SK-N-SH treated with all-trans-retinoic acid at 6 μM for 48 hours (cell line): ENCODE measurements at regions not wholly inside any gene's neighbourhood (a gene's known extent, or its start where the extent isn't known, plus 50 kb on each side); places are given as distances from the start of the nearest gene placed in this dataset.
"Not testable (repeated sequence)": the region's sequence is repeated elsewhere in the genome, so short reads cannot be mapped to it uniquely, and the experiment has no call there.

Source experiments
- BACH2 ChIP-seq: fragments of 250-450 bp; sonication (Bioruptor Pico); IDR thresholded peaks from 2 replicates; pipeline ENCODE4 v1.9.0; 2021; ENCODE audit warnings: mild to moderate bottlenecking, borderline replicate concordance
- CREB5 ChIP-seq: fragments of 250-450 bp; sonication (Bioruptor Pico); IDR thresholded peaks from 2 replicates; pipeline ENCODE4 v1.5.1; 2020; ENCODE audit warnings: low read depth, mild to moderate bottlenecking, moderate library complexity
- CSDC2 ChIP-seq: fragments of 250-450 bp; sonication (Bioruptor Pico); IDR thresholded peaks from 2 replicates; pipeline ENCODE4 v1.5.0; 2020; ENCODE audit warnings: mild to moderate bottlenecking, moderate library complexity
- CSRNP3 ChIP-seq: fragments of 250-450 bp; sonication (Bioruptor Pico); IDR thresholded peaks from 2 replicates; pipeline ENCODE4 v1.5.1; 2021; ENCODE audit warnings: mild to moderate bottlenecking, moderate library complexity
- OSR1 ChIP-seq: fragments of 250-450 bp; sonication (Bioruptor Pico); IDR thresholded peaks from 2 replicates; pipeline ENCODE4 v1.8.0; 2022; ENCODE audit warnings: moderate library complexity, mild to moderate bottlenecking, inconsistent platforms
- PATZ1 ChIP-seq: fragments of 250-450 bp; sonication (Bioruptor Pico); IDR thresholded peaks from 2 replicates; pipeline ENCODE4 v1.8.0; 2020; ENCODE audit warnings: mild to moderate bottlenecking, moderate library complexity, borderline replicate concordance
- SNAI2 ChIP-seq: fragments of 250-450 bp; sonication (Bioruptor Pico); IDR thresholded peaks from 2 replicates; pipeline ENCODE4 v1.5.0; 2020; ENCODE audit warnings: mild to moderate bottlenecking, moderate library complexity
- TCF4 ChIP-seq: fragments of 250-450 bp; sonication (Bioruptor Pico); IDR thresholded peaks from 2 replicates; pipeline ENCODE4 v1.8.0; 2021; ENCODE audit warnings: mild to moderate bottlenecking, moderate library complexity, borderline replicate concordance
- ZFP30 ChIP-seq: fragments of 450-650 bp; formaldehyde crosslinking; IDR thresholded peaks from 2 replicates; pipeline ENCODE4 v1.5.0; 2022; ENCODE audit warnings: mild to moderate bottlenecking, moderate library complexity

DNA sequence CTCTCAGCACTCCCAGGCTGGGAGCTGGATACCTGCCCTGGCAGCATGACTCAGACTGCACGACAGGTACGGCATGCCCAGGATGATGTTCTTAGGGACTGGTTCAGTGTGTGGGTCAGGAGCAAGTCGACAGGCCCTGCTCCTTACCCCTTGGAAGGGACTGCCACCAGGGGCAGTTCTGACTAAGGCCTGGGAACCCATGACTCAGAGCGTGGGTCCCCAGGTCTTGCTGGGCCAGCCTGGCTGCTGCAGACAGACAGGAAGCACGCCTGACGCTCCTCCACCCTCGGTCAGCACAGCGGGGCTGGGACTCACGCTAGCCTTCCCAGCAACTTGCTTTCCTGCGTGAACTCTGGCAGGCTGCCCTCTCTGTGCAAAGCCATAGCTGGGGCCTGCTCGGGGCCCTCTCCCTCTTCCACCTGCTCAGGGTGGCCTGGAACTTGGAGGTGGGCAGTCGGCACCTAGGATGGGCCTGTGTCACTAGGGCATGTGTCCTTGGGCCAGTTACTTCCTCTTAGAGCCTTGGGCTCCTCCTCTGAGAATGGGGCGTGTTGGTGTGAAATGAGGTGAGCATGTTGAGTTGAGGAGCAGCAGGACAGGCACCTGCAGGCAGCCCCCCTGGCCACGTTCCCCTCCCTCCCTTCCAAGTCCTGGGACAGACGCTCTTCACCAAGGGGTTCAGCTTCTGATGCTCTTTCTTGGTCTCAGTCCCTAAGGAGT is 127.0 kb upstream of the AKAP13 start:
- not testable (repeated sequence) for TF ChIP-seq SNAI2 (CRISPR knock-in tag); TCF4; PATZ1 (CRISPR knock-in tag); BACH2 (CRISPR knock-in tag); CREB5 (CRISPR knock-in tag); ZFP30 (CRISPR knock-in tag); OSR1; CSRNP3 (CRISPR knock-in tag); CSDC2
